ENCODE measurements at regions not wholly inside any gene's neighbourhood (a gene's known extent, or its start where the extent isn't known, plus 50 kb on each side); places are given as distances from the start of the nearest gene placed in this dataset.

- no peak for TF ChIP-seq POLR2A (IDR thresholded peaks at IDR 0.05; ENCODE audit: low read length)
- no peak for TF ChIP-seq GATA1 (IDR thresholded peaks at IDR 0.05; ENCODE audit: low read depth, low read length)
These were observed 164.4 kb upstream of the ALG10B start for GRCh38 chr12:38151991-38152700.

Measured in erythroblast (primary cell).